K562 (cell line): ENCODE measurements at regions not wholly inside any gene's neighbourhood (a gene's known extent, or its start where the extent isn't known, plus 50 kb on each side); places are given as distances from the start of the nearest gene placed in this dataset.

Experiments
- ATAC-seq: fragments of 200-7000 bp; cut with Tn5 transposase; 3 replicates; pipeline ENCODE4 v1.9.1; 2020; ENCODE audit warnings: moderate library complexity
- BruUV-seq: library from RNA; stranded (reverse); fragments of 400-500 nt; replicated peaks from 2 replicates; lab custom pipeline; 2021; lab: Mats Ljungman, UMichigan
- CTCF ChIA-PET: fragments of 300-600 bp; formaldehyde crosslinking; extraction: SDS; loops from one replicate; lab custom pipeline; 2021; ENCODE audit warnings: low intra/inter-chr PET ratio; lab: Yijun Ruan, JAX
- POLR2A ChIA-PET: fragments of 300-600, 350-650 bp; sonication (Branson Sonifier 250); formaldehyde crosslinking; extraction: SDS; loops from one replicate; lab custom pipeline; 2021; ENCODE audit warnings: antibody characterized with exemption, inconsistent platforms; lab: Yijun Ruan, JAX
- DNase-seq, 4 experiments: peaks; one replicate each; pipeline versions ENCODE4 v3.0.0 to v3.0.0-alpha.2; 2011 to 2018; ENCODE audit warnings: low spot score in 3 of 4, mixed read lengths in 3 of 4; ENCODE audit errors: extremely low read depth in 1 of 4
- FAIRE-seq: peaks from 2 replicates; lab custom pipeline; 2011; peaks lifted over from hg19 to GRCh38; lab: Jason Lieb, UNC
- H2AFZ ChIP-seq: 2 replicates; pipeline ENCODE4 v1.6.0; 2011; ENCODE audit warnings: low read depth, low read length, control low read depth, inconsistent platforms
- H3K27ac ChIP-seq: fragments of 200-600 bp; 3 replicates; pipeline ENCODE4 v1.8.0; 2011; ENCODE audit warnings: low read depth, mild to moderate bottlenecking, control low read depth, inconsistent platforms, low read length, moderate library complexity, mixed read lengths; ENCODE audit errors: extremely low read depth
- H3K27me3 ChIP-seq, 2 experiments: fragments of 300-600 bp in 1 of 2; 2 replicates in 1 of 2; 3 replicates in 1 of 2; pipeline versions ENCODE4 v1.6.0 to v1.8.0; 2011; ENCODE audit warnings: inconsistent platforms in 2 of 2, low read length in 2 of 2, mild to moderate bottlenecking in 1 of 2, mixed read lengths in 1 of 2, moderate library complexity in 1 of 2; ENCODE audit not compliant: control insufficient read depth in 2 of 2, insufficient read depth in 2 of 2
- H3K36me3 ChIP-seq: fragments of 300-600 bp; 3 replicates; pipeline ENCODE4 v1.8.0; 2011; ENCODE audit warnings: mild to moderate bottlenecking, low read length, inconsistent platforms; ENCODE audit not compliant: control insufficient read depth, insufficient read depth
- H3K4me1 ChIP-seq, 2 experiments: fragments of 200-600 bp in 1 of 2; replicated peaks in 1 of 2; 2 replicates in 1 of 2; 3 replicates in 1 of 2; pipeline versions ENCODE4 v1.5.1 to v1.8.0; 2011; ENCODE audit warnings: inconsistent platforms in 2 of 2, low read length in 2 of 2, mild to moderate bottlenecking in 1 of 2, mixed read lengths in 1 of 2, moderate library complexity in 1 of 2; ENCODE audit not compliant: control insufficient read depth in 2 of 2, insufficient read depth in 2 of 2
- H3K4me2 ChIP-seq: 2 replicates; pipeline ENCODE4 v1.6.1; 2011; ENCODE audit warnings: low read length, control low read depth, inconsistent platforms, mixed read lengths; ENCODE audit not compliant: insufficient read depth
- H3K4me3 ChIP-seq: fragments of 200-600 bp; sonication (generic), shearing (Covaris generic); 2 replicates; pipeline ENCODE4 v1.5.1; 2016; ENCODE audit warnings: control low read depth, inconsistent platforms
- H3K79me2 ChIP-seq: fragments of 200-600 bp; 3 replicates; pipeline ENCODE4 v1.8.0; 2011; ENCODE audit warnings: low read length, inconsistent platforms; ENCODE audit not compliant: control insufficient read depth, insufficient read depth
- H3K9ac ChIP-seq, 2 experiments: 2 replicates each; pipeline versions ENCODE4 v1.6.0 to v1.6.1; 2011; ENCODE audit warnings: low read depth in 2 of 2, low read length in 2 of 2, control low read depth in 1 of 2, inconsistent platforms in 1 of 2, mild to moderate bottlenecking in 1 of 2, mixed read lengths in 1 of 2; ENCODE audit not compliant: insufficient read depth in 1 of 2
- H3K9me1 ChIP-seq: one replicate; pipeline ENCODE4 v1.6.0; 2011; ENCODE audit warnings: inconsistent platforms, mild to moderate bottlenecking, low read length, moderate library complexity; ENCODE audit not compliant: control insufficient read depth, insufficient read depth
- H3K9me3 ChIP-seq: replicated peaks from 2 replicates; pipeline ENCODE4 v1.5.1; 2011; ENCODE audit warnings: low read depth, low read length, inconsistent platforms; ENCODE audit not compliant: control insufficient read depth, insufficient read depth
- H4K20me1 ChIP-seq: replicated peaks from 2 replicates; pipeline ENCODE4 v1.6.1; 2011; ENCODE audit warnings: low read length, inconsistent platforms, mixed read lengths; ENCODE audit not compliant: control insufficient read depth, insufficient read depth
- BCLAF1 ChIP-seq, 2 experiments: fragments of 450-650 bp in 1 of 2; IDR thresholded peaks; 2 replicates each; pipeline ENCODE4 v1.6.1; 2011 to 2017; ENCODE audit warnings: low read depth in 2 of 2, antibody characterized with exemption in 1 of 2, borderline replicate concordance in 1 of 2, low read length in 1 of 2, mild to moderate bottlenecking in 1 of 2, mixed read lengths in 1 of 2; ENCODE audit not compliant: control insufficient read depth in 1 of 2
- CEBPG ChIP-seq, 3 experiments: fragments of 200-800 bp in 1 of 3; sonication (Bioruptor generic) in 1 of 3; sonication (generic) in 1 of 3; formaldehyde crosslinking in 1 of 3; IDR thresholded peaks in 2 of 3; conservative IDR thresholded peaks in 1 of 3; 2 replicates each; pipeline versions ENCODE4 v1.6.1 to v1.8.0; 2016 to 2022; ENCODE audit warnings: missing compliant biosample characterization in 2 of 3, missing genetic modification characterization in 2 of 3, mild to moderate bottlenecking in 1 of 3, missing genetic modification reagents in 1 of 3
- ETV5 ChIP-seq: sonication (generic); formaldehyde crosslinking; IDR thresholded peaks from 2 replicates; pipeline ENCODE4 v1.4.0; 2020; ENCODE audit warnings: low read depth, mild to moderate bottlenecking, missing genetic modification reagents
- KLF1 ChIP-seq: fragments of 450-650 bp; IDR thresholded peaks from 2 replicates; pipeline ENCODE4 v1.6.1; 2016; ENCODE audit warnings: missing genetic modification characterization, missing compliant biosample characterization
- MAFK ChIP-seq: IDR thresholded peaks from 2 replicates; pipeline ENCODE4 v1.6.1; 2011; ENCODE audit warnings: low read length, improper control_type of control experiment
- MAX ChIP-seq: sonication (generic); formaldehyde crosslinking; IDR thresholded peaks from 2 replicates; pipeline ENCODE4 v1.9.0; 2022; ENCODE audit warnings: mild to moderate bottlenecking, missing genetic modification reagents
- PRMT5 ChIP-seq: sonication (generic); formaldehyde crosslinking; IDR thresholded peaks from 2 replicates; pipeline ENCODE4 v1.5.0; 2020; ENCODE audit warnings: missing genetic modification reagents
- RBM25 ChIP-seq: fragments of 200-400 bp; formaldehyde crosslinking; IDR thresholded peaks from 2 replicates; pipeline ENCODE4 v1.6.1; 2018; ENCODE audit warnings: low read length, low read depth, moderate library complexity; ENCODE audit not compliant: severe bottlenecking
- TCFL5 ChIP-seq: fragments of 250-450 bp; sonication (Bioruptor Pico); conservative IDR thresholded peaks from 2 replicates; pipeline ENCODE4 v1.6.1; 2021; ENCODE audit warnings: mild to moderate bottlenecking, moderate library complexity, matching md5 sums
- ZBTB9 ChIP-seq: fragments of 450-650 bp; formaldehyde crosslinking; IDR thresholded peaks from 2 replicates; pipeline ENCODE4 v1.4.0; 2020; ENCODE audit warnings: mild to moderate bottlenecking, moderate library complexity
- ZHX1 ChIP-seq: fragments of 150-350 bp; conservative IDR thresholded peaks from 2 replicates; pipeline ENCODE4 v1.6.1; 2014; ENCODE audit warnings: low read length
- ZNF175 ChIP-seq: fragments of 200-800 bp; sonication (Bioruptor generic); IDR thresholded peaks from 2 replicates; pipeline ENCODE4 v1.6.1; 2016; ENCODE audit warnings: low read depth, mild to moderate bottlenecking, missing genetic modification characterization, missing compliant biosample characterization
- ZNF3 ChIP-seq: fragments of 250-450 bp; sonication (Bioruptor Pico); IDR thresholded peaks from 2 replicates; pipeline ENCODE4 v1.5.0; 2021; ENCODE audit warnings: mild to moderate bottlenecking, moderate library complexity
- WGBS: fragments of 100-300 bp; shearing (Covaris generic); methylation state at CpG from one replicate; pipeline ENCODE4 v1.1.6; 2016; ENCODE audit warnings: low coverage, mixed read lengths; ENCODE audit not compliant: insufficient coverage; ENCODE audit errors: missing lambda C conversion rate; 5-methylcytosine and 5-hydroxymethylcytosine counted together
- in situ Hi-C: fragments of 300-500 bp; cut with MboI; formaldehyde crosslinking; loops from 4 replicates; pipeline ENCODE4 v1.15.0; 2018; ENCODE audit warnings: inconsistent platforms, mixed read lengths
- intact Hi-C: fragments of 100-400 bp; cut with micrococcal nuclease; formaldehyde crosslinking; loops from 2 replicates; pipeline ENCODE4 v1.14.2; 2022

GRCh38 chr22:47678048-47678447, 915.6 kb downstream of the TBC1D22A start (continued):
- TF ChIP-seq ETV5 (CRISPR knock-in tag) (no peak), MAX (CRISPR knock-in tag) (no peak)
- TF ChIP-seq, all 486 proteins: peak for 44

GRCh38 chr22:47676685-47677084, 914.2 kb downstream of the TBC1D22A start:
- no TSS peak for BruUV-seq
- no peak for TF ChIP-seq CEBPG (CRISPR knock-in tag; IDR thresholded peaks at IDR 0.05)
- TF ChIP-seq CEBPG (tag; conservative IDR thresholded peaks at IDR 0.05 in 1 of 2, IDR thresholded peaks at IDR 0.05 in 1 of 2) = no peak
- TF ChIP-seq TCFL5 (CRISPR knock-in tag) = no peak
- TF ChIP-seq PRMT5 (CRISPR knock-in tag) = no peak
- no peak for TF ChIP-seq BCLAF1 (IDR thresholded peaks at IDR 0.05; ENCODE audit: borderline replicate concordance in 1 of 2, control insufficient read depth in 1 of 2, low read depth in 2 of 2, low read length in 1 of 2)
- TF ChIP-seq ZNF3 (CRISPR knock-in tag) = no peak
- TF ChIP-seq ZHX1 = no peak
- TF ChIP-seq RBM25 = no peak
- TF ChIP-seq KLF1 = no peak
- TF ChIP-seq MAFK = no peak
- no peak for TF ChIP-seq ZBTB9 (CRISPR knock-in tag)
- no peak for TF ChIP-seq ZNF175 (CRISPR knock-in tag)

More at GRCh38 chr22:47676685-47677084, 914.2 kb downstream of the TBC1D22A start:
- Histone ChIP-seq H3K79me2 (peaks cover 5% of the 10 kb centered on the region; the same call in 2 of the 3 replicates), H3K27me3 (no peaks in the 10 kb centered on the region), H3K36me3 (peaks cover 8% of the 10 kb centered on the region; the same call in 2 of the 3 replicates), H3K9me3 (no peaks in the 10 kb centered on the region), H3K4me1 (peaks cover 5 to 17% of the 10 kb centered on the region in 2 experiments; a peak in 3 of 5 replicates), H3K9me1 (no peaks in the 10 kb centered on the region), H4K20me1 (no peaks in the 10 kb centered on the region), H3K9ac (no peak overlapping the region; a peak in 1 of 4 replicates), H3K4me2 (no peak overlapping the region), H3K4me3 (no peak overlapping the region), H3K27ac (no peak overlapping the region), H2AFZ (no peak overlapping the region)
- ATAC-seq (no peak), DNase-seq (no peak), FAIRE-seq (no peak)
- intact Hi-C loops = no loop called here
- POLR2A ChIA-PET = no interaction called here
- CTCF ChIA-PET = no interaction called here
- in situ Hi-C loops = no loop called here
- WGBS = 79% methylated on average over 2 of the region's 3 CpGs
